ENCODE measurements at regions not wholly inside any gene's neighbourhood (a gene's known extent, or its start where the extent isn't known, plus 50 kb on each side); places are given as distances from the start of the nearest gene placed in this dataset.
"Not testable (repeated sequence)": the region's sequence is repeated elsewhere in the genome, so short reads cannot be mapped to it uniquely, and the experiment has no call there.

- DNase-seq (ENCODE audit: low spot score), result no peak
Observed at GRCh38 chr6:154637392-154637791, 95.8 kb upstream of the SCAF8 start.

- DNase-seq (ENCODE audit: low spot score), result no peak
Observed at GRCh38 chr6:154638369-154638768, 94.8 kb upstream of the SCAF8 start.

DNA sequence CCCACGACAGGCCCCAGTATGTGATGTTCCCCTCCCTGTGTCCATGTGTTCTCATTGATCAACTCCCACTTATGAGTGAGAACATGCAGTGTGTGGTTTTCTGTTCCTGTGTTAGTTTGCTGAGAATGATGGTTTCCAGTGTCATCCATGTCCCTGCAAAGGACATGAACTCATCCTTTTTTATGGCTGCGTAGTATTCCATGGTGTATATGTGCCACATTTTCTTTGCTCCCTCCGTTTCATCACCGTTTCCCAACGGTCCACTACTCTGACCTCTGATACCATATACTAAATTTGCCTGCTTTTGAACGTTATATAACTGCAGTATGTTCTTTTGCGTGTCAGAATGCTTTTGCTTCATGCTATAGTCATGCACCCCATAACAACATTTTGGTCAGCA lies 94.0 kb upstream of the SCAF8 start:
- DNase-seq (ENCODE audit: low spot score), result not testable (repeated sequence)

- no peak for DNase-seq (ENCODE audit: low spot score)
Observed at GRCh38 chr6:154648188-154648887, 84.9 kb upstream of the SCAF8 start.

- DNase-seq (ENCODE audit: low spot score), result no peak
Observed at GRCh38 chr6:154648888-154649205, 84.4 kb upstream of the SCAF8 start.

- no peak for DNase-seq (ENCODE audit: low spot score)
Observed at GRCh38 chr6:154649721-154650120, 83.5 kb upstream of the SCAF8 start.

DNA sequence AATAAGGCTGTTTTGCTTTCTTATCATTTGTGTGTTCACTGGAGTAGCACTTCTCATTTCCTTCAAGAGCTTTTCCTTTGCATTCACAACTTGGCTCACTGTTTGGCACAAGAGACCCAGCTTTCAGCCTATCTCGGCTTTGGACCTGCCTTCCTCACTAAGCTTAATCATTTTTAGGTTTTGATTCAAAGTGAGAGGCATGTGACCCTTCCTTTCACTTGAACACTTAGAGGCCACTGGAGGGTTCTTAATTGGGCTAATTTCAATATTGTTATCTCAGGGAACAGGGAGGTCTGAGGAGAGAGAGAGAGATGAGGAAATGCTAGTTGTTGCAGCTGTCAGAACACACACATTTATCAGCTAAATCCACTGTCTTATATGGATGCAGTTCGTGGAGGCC lies 82.9 kb upstream of the SCAF8 start:
- no peak for DNase-seq (ENCODE audit: low spot score)

DNA sequence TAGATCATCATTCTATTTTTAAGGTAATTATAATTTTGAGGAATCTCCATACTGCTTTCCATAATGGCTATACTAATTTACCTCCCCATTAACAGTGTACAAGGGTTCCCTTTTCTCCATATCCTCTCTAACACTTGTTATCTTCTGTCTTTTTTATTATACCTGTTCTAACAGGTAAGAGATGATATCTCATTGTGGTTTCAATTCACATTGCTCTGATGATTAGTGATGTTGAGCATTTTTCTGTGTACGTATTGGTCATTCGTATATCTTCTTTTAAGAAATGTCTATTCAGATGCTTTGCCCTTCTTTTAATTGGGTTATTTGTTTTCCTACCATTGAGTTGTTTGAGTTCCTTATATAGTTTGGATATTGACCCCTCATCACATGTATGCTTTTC lies 81.6 kb upstream of the SCAF8 start:
- DNase-seq (ENCODE audit: low spot score), result no peak

- DNase-seq (ENCODE audit: low spot score), result no peak
Observed at GRCh38 chr6:154653385-154653784, 79.8 kb upstream of the SCAF8 start.

GRCh38 chr6:154653853-154654252 lies 79.4 kb upstream of the SCAF8 start:
- DNase-seq (ENCODE audit: low spot score), result no peak

GRCh38 chr6:154656660-154657059 lies 76.6 kb upstream of the SCAF8 start:
- no peak for DNase-seq (ENCODE audit: low spot score)

DNA sequence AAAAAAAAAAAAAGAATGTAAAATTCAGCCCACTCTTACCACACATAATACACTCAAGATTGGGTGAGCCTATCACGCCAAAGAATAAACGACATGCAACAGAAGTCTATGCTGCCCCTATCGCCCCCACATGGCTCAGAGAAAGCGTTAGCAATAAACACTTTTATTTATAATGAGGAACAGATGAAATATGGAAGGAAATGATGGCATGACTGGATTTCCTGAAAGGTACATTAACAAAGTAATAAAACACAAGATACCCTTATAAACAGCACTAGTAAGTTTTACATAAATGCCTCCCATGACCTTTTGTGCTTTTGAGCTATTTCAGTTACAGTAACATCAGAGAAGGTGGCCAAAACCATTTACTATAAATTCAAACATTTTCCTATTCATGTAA lies 71.4 kb upstream of the SCAF8 start:
- no peak for DNase-seq (ENCODE audit: low spot score)

GRCh38 chr6:154664287-154664686 lies 68.9 kb upstream of the SCAF8 start:
- DNase-seq (ENCODE audit: low spot score), result no peak

DNA sequence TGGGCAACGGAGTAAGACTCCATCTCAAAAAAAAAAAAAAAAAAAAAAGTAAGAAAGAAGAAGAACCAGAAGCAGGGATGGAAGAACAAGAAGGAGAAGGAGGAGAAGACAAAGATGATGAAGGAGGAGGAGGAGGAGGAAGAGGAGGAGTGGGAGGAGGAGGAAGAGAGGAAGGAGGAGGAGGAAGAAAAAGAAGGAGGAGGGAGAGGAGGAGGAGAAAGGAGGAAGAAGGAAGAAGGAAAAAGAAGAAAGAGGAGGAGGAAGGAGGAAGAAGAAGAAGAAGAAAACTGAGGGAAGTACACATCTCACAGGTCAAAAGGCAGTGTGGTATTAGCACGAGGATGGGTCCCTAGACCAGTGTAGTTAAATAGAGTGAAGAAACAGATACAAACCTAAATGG lies 65.1 kb upstream of the SCAF8 start:
- DNase-seq (ENCODE audit: low spot score), result no peak

GRCh38 chr6:154672086-154672485 lies 61.1 kb upstream of the SCAF8 start:
- DNase-seq (ENCODE audit: low spot score), result no peak

DNA sequence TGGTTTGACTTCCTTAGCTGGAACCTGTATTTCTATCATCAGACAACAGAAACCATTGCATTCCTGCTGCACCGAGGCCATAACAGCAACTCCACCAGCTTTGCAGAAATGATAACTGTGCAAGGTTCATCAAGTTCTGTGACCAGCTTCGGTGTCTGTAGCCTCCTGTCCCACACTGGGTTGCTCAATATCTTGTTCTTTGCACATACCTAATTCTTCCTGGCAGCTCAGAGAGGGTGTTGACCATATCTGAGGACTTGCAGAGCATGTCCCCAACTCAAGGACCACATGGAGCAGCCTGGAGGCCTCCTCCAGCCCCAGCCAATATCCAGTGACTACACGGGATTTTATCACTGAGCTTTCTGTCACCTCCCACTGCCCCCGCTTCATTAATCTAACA lies 59.3 kb upstream of the SCAF8 start:
- no peak for DNase-seq (ENCODE audit: low spot score)

DNA sequence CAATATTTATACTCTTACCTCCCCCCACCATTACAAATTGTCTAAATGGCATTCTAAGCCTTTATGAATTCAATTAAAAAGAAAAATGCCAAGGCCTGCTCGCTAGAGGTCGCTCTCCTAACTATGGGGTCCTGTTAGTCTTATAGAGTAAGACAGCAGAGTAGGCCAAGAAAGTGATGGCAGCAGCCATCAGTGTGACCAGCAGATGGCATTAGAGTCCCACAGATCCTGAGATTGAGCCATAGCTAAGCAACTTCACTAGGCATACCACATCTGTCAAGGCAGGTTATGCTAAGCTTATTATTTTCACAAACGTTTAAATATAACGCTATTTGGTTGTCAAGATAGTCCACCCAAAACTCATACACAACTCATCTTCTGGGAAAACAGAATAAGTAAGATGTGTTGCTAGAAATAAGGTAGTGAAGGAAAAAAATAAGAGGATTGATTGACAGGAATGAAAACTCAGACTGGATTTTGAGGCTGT lies 57.6 kb upstream of the SCAF8 start:
- DNase-seq (ENCODE audit: low spot score), result peak; percentile 90

DNA sequence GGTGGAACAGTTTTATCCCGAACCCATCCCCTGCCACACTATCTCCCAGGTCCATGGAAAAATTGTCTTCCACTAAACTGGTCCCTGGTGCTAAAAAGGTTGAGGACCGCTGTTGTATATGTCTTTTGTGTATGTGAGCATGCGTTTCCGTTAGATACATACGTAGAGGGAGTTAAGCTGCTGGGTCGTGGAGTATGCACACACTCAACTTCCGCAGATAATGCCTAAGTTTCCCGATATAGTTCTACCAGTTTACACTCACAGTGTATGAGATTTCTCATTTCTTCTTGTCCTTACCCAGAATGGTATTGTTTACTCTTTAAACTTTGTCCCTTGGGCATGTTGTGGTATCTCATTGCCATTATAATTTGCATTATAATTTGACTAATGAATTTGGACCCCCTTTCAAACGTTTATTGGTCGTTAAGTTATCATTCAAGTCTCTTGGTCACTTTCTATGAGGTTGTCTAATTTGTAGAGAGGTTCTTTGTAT lies 50.5 kb upstream of the SCAF8 start:
- no peak for DNase-seq (ENCODE audit: low spot score)

Measured in SW480 (cell line).